Activated CD4-positive, alpha-beta T cell treated with anti-CD3 and anti-CD28 coated beads, Interleukin-2, amount 50 U/mL, for 24 hours (primary cell): ENCODE measurements at regions not wholly inside any gene's neighbourhood (a gene's known extent, or its start where the extent isn't known, plus 50 kb on each side); places are given as distances from the start of the nearest gene placed in this dataset.
"Not testable (repeated sequence)": the region's sequence is repeated elsewhere in the genome, so short reads cannot be mapped to it uniquely, and the experiment has no call there.

Experiments
- DNase-seq, 2 donors: peaks; one replicate each; pipeline ENCODE4 v3.0.0-alpha.2; 2020; ENCODE audit warnings: low read depth in 1 of 2, low spot score in 1 of 2

- DNase-seq = no peak
Observed at GRCh38 chr4:126405369-126405982, 1090.7 kb downstream of the FAT4 start.

GRCh38 chr4:126409746-126410145 lies 1095.0 kb downstream of the FAT4 start:
- DNase-seq = no peak

- DNase-seq = no peak
Observed at GRCh38 chr4:126411047-126411446, 1096.3 kb downstream of the FAT4 start.

- not testable (repeated sequence) for DNase-seq
Observed at GRCh38 chr4:126412310-126412709, 1097.6 kb downstream of the FAT4 start.

- DNase-seq = no peak
Observed at GRCh38 chr4:126414741-126415140, 1100.0 kb downstream of the FAT4 start.

- no peak for DNase-seq
Observed at GRCh38 chr4:126419266-126419665, 1104.5 kb downstream of the FAT4 start.

GRCh38 chr4:126427853-126428252 lies 1113.1 kb downstream of the FAT4 start:
- DNase-seq = no peak

GRCh38 chr4:126431049-126431448 lies 1116.3 kb downstream of the FAT4 start:
- no peak for DNase-seq

GRCh38 chr4:126435491-126435890 lies 1120.7 kb downstream of the FAT4 start:
- no peak for DNase-seq

GRCh38 chr4:126440297-126440696 lies 1125.5 kb downstream of the FAT4 start:
- DNase-seq = no peak

- DNase-seq = no peak
Observed at GRCh38 chr4:126441173-126442035, 1126.6 kb downstream of the FAT4 start.

GRCh38 chr4:126445596-126445995 lies 1130.8 kb downstream of the FAT4 start:
- DNase-seq = no peak

GRCh38 chr4:126446917-126447316 lies 1132.2 kb downstream of the FAT4 start:
- no peak for DNase-seq

- no peak for DNase-seq
Observed at GRCh38 chr4:126448086-126448845, 1133.5 kb downstream of the FAT4 start.

GRCh38 chr4:126451237-126451873 lies 1136.6 kb downstream of the FAT4 start:
- DNase-seq = no peak

- DNase-seq = no peak
Observed at GRCh38 chr4:126455865-126456264, 1141.1 kb downstream of the FAT4 start.

GRCh38 chr4:126458993-126459392 lies 1144.2 kb downstream of the FAT4 start:
- no peak for DNase-seq

- no peak for DNase-seq
Observed at GRCh38 chr4:126465341-126465740, 1150.6 kb downstream of the FAT4 start.

- DNase-seq = no peak
Observed at GRCh38 chr4:126466848-126467247, 1152.1 kb downstream of the FAT4 start.

GRCh38 chr4:126468144-126468543 lies 1153.4 kb downstream of the FAT4 start:
- DNase-seq = no peak

GRCh38 chr4:126470862-126471261 lies 1156.1 kb downstream of the FAT4 start:
- no peak for DNase-seq
